ENCODE measurements at regions not wholly inside any gene's neighbourhood (a gene's known extent, or its start where the extent isn't known, plus 50 kb on each side); places are given as distances from the start of the nearest gene placed in this dataset.

- H3K9me3 ChIP-seq (ENCODE audit: control insufficient read depth in 1 of 2, insufficient read depth in 1 of 2, low read depth in 1 of 2, low read length in 2 of 2) = peaks cover 4 to 24% of the 10 kb centered on the region in 2 experiments; a peak in 2 of 4 replicates
- no peaks in the 10 kb centered on the region for H3K79me2 ChIP-seq (ENCODE audit: insufficient read depth, low read length)
- H3K4me2 ChIP-seq (ENCODE audit: low read length) = no peak overlapping the region
- BruUV-seq (replicated peaks) = no TSS peak
- no peak overlapping the region for H3K9ac ChIP-seq (ENCODE audit: low read length)
- no peaks in the 10 kb centered on the region for H3K27me3 ChIP-seq (ENCODE audit: insufficient read depth, low read length)
- H3K4me3 ChIP-seq (replicated peaks in 1 of 2; ENCODE audit: low read depth in 1 of 2, low read length in 2 of 2) = no peak overlapping the region
- H3K4me1 ChIP-seq (ENCODE audit: control insufficient read depth in 1 of 2, insufficient read depth in 2 of 2, low read length in 2 of 2) = no peaks in the 10 kb centered on the region
- TF ChIP-seq POLR2AphosphoS5 (IDR thresholded peaks at IDR 0.05; ENCODE audit: low read depth, low read length) (no peak), CEBPB (IDR thresholded peaks at IDR 0.05; ENCODE audit: low read depth) (no peak), SIN3A (IDR thresholded peaks at IDR 0.05; ENCODE audit: low read depth) (no peak), ELF1 (IDR thresholded peaks at IDR 0.05; ENCODE audit: borderline replicate concordance, low read depth) (no peak)
- H3K27ac ChIP-seq (ENCODE audit: low read depth, low read length) = no peak overlapping the region
- no peak overlapping the region for H2AFZ ChIP-seq (ENCODE audit: low read depth, low read length, poor library complexity, severe bottlenecking)
- POLR2A ChIA-PET = no interaction called here
- no peak for ATAC-seq
- H3K36me3 ChIP-seq (ENCODE audit: control insufficient read depth in 1 of 2, insufficient read depth in 2 of 2, low read length in 2 of 2) = no peaks in the 10 kb centered on the region
- no peaks in the 10 kb centered on the region for H3K9me2 ChIP-seq (ENCODE audit: insufficient read depth)
- H4K20me1 ChIP-seq (ENCODE audit: insufficient read depth) = no peaks in the 10 kb centered on the region
- DNase-seq (ENCODE audit: low read depth, low spot score) = no peak
- RAD21 ChIA-PET (ENCODE audit: low non-redundant PET in 1 of 2, low total read pairs in 2 of 2, uncharacterized antibody in 2 of 2, unreplicated experiment in 2 of 2) = no interaction called here
- intact Hi-C loops (cut with micrococcal nuclease) = no loop called here
- CTCF ChIA-PET = no interaction called here
Measured at GRCh38 chr5:3382151-3382550, 213.5 kb upstream of the IRX1 start.

DNA sequence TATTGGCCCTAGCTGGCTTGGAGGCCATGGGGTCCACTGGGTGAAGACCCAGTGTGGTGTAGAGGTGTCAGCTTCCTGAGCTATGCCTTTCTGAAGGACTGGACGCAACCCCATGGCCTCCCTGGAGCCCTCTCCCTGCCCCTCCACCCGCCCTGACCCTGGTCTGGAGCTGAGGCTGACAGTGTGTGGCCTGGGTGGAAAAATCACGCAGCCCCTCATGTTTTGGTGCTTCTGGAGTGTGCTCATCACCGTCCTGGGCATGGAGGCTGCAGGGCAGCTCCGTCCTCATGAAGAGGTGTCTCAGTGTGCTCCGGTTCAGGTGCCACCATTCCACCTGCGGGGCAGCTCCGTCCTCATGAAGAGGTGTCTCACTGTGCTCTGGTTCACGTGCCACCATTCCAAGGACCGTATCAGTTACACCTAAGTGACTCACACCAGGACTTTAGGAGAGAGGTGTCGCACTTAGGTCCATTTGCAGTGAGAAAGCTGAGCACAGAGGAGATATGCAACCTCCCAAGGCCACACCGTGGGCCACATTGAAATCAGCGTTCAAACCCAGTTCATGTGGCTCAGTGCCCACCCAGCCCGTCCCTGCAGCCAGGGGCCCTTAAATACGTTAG, 214.3 kb upstream of the IRX1 start:
- DNase-seq (ENCODE audit: low read depth, low spot score) = no peak
- H4K20me1 ChIP-seq (ENCODE audit: insufficient read depth) = no peaks in the 10 kb centered on the region
- TF ChIP-seq YY1 (IDR thresholded peaks at IDR 0.05; ENCODE audit: extremely low read depth, insufficient replicate concordance, low read depth, low read length) = no peak
- no TSS peak for BruUV-seq (replicated peaks)
- no peaks in the 10 kb centered on the region for H3K36me3 ChIP-seq (ENCODE audit: control insufficient read depth in 1 of 2, insufficient read depth in 2 of 2, low read length in 2 of 2)
- no peaks in the 10 kb centered on the region for H3K79me2 ChIP-seq (ENCODE audit: insufficient read depth, low read length)
- RAD21 ChIA-PET (ENCODE audit: low non-redundant PET in 1 of 2, low total read pairs in 2 of 2, uncharacterized antibody in 2 of 2, unreplicated experiment in 2 of 2) = no interaction called here
- H3K4me1 ChIP-seq (ENCODE audit: control insufficient read depth in 1 of 2, insufficient read depth in 2 of 2, low read length in 2 of 2) = no peaks in the 10 kb centered on the region
- H3K4me2 ChIP-seq (ENCODE audit: low read length) = no peak overlapping the region
- no peak overlapping the region for H3K4me3 ChIP-seq (replicated peaks in 1 of 2; ENCODE audit: low read depth in 1 of 2, low read length in 2 of 2)
- H3K9me3 ChIP-seq (ENCODE audit: control insufficient read depth in 1 of 2, insufficient read depth in 1 of 2, low read depth in 1 of 2, low read length in 2 of 2) = peaks cover 4 to 24% of the 10 kb centered on the region in 2 experiments; a peak in 2 of 4 replicates
- H3K9me2 ChIP-seq (ENCODE audit: insufficient read depth) = no peaks in the 10 kb centered on the region
- H3K9ac ChIP-seq (ENCODE audit: low read length) = no peak overlapping the region
- intact Hi-C loops (cut with micrococcal nuclease) = no loop called here
- no peak overlapping the region for H3K27ac ChIP-seq (ENCODE audit: low read depth, low read length)
- no peak overlapping the region for H2AFZ ChIP-seq (ENCODE audit: low read depth, low read length, poor library complexity, severe bottlenecking)
- no peaks in the 10 kb centered on the region for H3K27me3 ChIP-seq (ENCODE audit: insufficient read depth, low read length)
- CTCF ChIA-PET = no interaction called here
- ATAC-seq = no peak
- POLR2A ChIA-PET = no interaction called here
